HepG2 (cell line): ENCODE measurements at regions not wholly inside any gene's neighbourhood (a gene's known extent, or its start where the extent isn't known, plus 50 kb on each side); places are given as distances from the start of the nearest gene placed in this dataset.

Source experiments
- ATAC-seq: fragments of 200-7000 bp; cut with Tn5 transposase; 3 replicates; pipeline ENCODE4 v1.9.1; 2020; ENCODE audit warnings: mild to moderate bottlenecking, moderate library complexity
- BruUV-seq: library from RNA; stranded (reverse); fragments of 400-500 nt; replicated peaks from 2 replicates; lab custom pipeline; 2021; lab: Mats Ljungman, UMichigan
- CTCF ChIA-PET: fragments of 300-600 bp; formaldehyde crosslinking; extraction: SDS; loops from one replicate; lab custom pipeline; 2021; ENCODE audit warnings: low total read pairs, inconsistent platforms, low intra/inter-chr PET ratio; lab: Yijun Ruan, JAX
- POLR2A ChIA-PET: fragments of 350-600 bp; sonication (Branson Sonifier 250); formaldehyde crosslinking; loops from one replicate; lab custom pipeline; 2020; ENCODE audit warnings: antibody characterized with exemption, inconsistent platforms; lab: Yijun Ruan, JAX
- DNase-seq: peaks from one replicate; pipeline ENCODE4 v3.0.0-alpha.2; 2015; ENCODE audit warnings: low spot score
- FAIRE-seq: peaks from 3 replicates; lab custom pipeline; 2011; peaks lifted over from hg19 to GRCh38; lab: Jason Lieb, UNC
- H2AFZ ChIP-seq: one replicate; pipeline ENCODE4 v1.6.1; 2011; ENCODE audit warnings: low read length, inconsistent platforms
- H3K27ac ChIP-seq: fragments of 300-600 bp; 3 replicates; pipeline ENCODE4 v1.8.0; 2011; ENCODE audit warnings: mixed run types, mild to moderate bottlenecking, mixed read lengths, low read length, inconsistent platforms; ENCODE audit not compliant: insufficient read depth; ENCODE audit errors: extremely low read length
- H3K27me3 ChIP-seq, 2 experiments: fragments of 200-600 bp in 1 of 2; 2 replicates in 1 of 2; 3 replicates in 1 of 2; pipeline versions ENCODE4 v1.6.0 to v1.8.0; 2011; ENCODE audit warnings: low read length in 2 of 2, mild to moderate bottlenecking in 2 of 2, moderate library complexity in 2 of 2, inconsistent platforms in 1 of 2; ENCODE audit not compliant: insufficient read depth in 2 of 2, control insufficient read depth in 1 of 2
- H3K36me3 ChIP-seq, 2 experiments: fragments of 200-600 bp in 1 of 2; replicated peaks in 1 of 2; 2 replicates in 1 of 2; 3 replicates in 1 of 2; pipeline versions ENCODE4 v1.5.1 to v1.8.0; 2011; ENCODE audit warnings: low read length in 2 of 2, inconsistent platforms in 1 of 2; ENCODE audit not compliant: insufficient read depth in 2 of 2, control insufficient read depth in 1 of 2
- H3K4me1 ChIP-seq: 2 replicates; pipeline ENCODE4 v1.5.1; 2012; ENCODE audit warnings: low read length, inconsistent platforms; ENCODE audit not compliant: insufficient read depth
- H3K4me2 ChIP-seq: 2 replicates; pipeline ENCODE4 v1.6.0; 2011; ENCODE audit warnings: low read depth, low read length, inconsistent platforms
- H3K4me3 ChIP-seq, 3 experiments: fragments of 200-600 bp in 1 of 3; sonication (generic), shearing (Covaris generic) in 1 of 3; replicated peaks in 1 of 3; 2 replicates each; pipeline ENCODE4 v1.5.1; 2011 to 2016; ENCODE audit warnings: low read length in 3 of 3, inconsistent platforms in 2 of 3, low read depth in 2 of 3, mild to moderate bottlenecking in 2 of 3, control low read depth in 1 of 3, mixed read lengths in 1 of 3; ENCODE audit not compliant: insufficient read depth in 1 of 3
- H3K79me2 ChIP-seq: one replicate; pipeline ENCODE4 v1.6.1; 2011; ENCODE audit warnings: low read length, inconsistent platforms; ENCODE audit not compliant: insufficient read depth
- H3K9ac ChIP-seq: 2 replicates; pipeline ENCODE4 v1.6.0; 2011; ENCODE audit warnings: mild to moderate bottlenecking, low read depth, low read length, inconsistent platforms; ENCODE audit not compliant: insufficient read depth
- H3K9me3 ChIP-seq: 2 replicates; pipeline ENCODE4 v1.5.1; 2012; ENCODE audit warnings: mild to moderate bottlenecking, low read length
- H4K20me1 ChIP-seq: 2 replicates; pipeline ENCODE4 v1.6.0; 2011; ENCODE audit warnings: inconsistent platforms, mild to moderate bottlenecking, low read length, moderate library complexity; ENCODE audit not compliant: insufficient read depth
- HNF4G ChIP-seq, 2 experiments: sonication (generic) in 1 of 2; formaldehyde crosslinking in 1 of 2; IDR thresholded peaks; 2 replicates each; pipeline versions ENCODE4 v1.4.0 to v1.6.1; 2011 to 2020; ENCODE audit warnings: borderline replicate concordance in 2 of 2, low read depth in 2 of 2, mild to moderate bottlenecking in 2 of 2, low read length in 1 of 2, missing genetic modification reagents in 1 of 2, moderate library complexity in 1 of 2
- NCOA5 ChIP-seq: sonication (generic); formaldehyde crosslinking; IDR thresholded peaks from 2 replicates; pipeline ENCODE4 v1.4.0; 2020; ENCODE audit warnings: missing genetic modification reagents
- NR2F2 ChIP-seq: IDR thresholded peaks from 2 replicates; pipeline ENCODE4 v1.6.1; 2012; ENCODE audit warnings: low read depth, inconsistent platforms, borderline replicate concordance
- POGZ ChIP-seq: sonication (generic); formaldehyde crosslinking; IDR thresholded peaks from 2 replicates; pipeline ENCODE4 v1.4.0; 2020; ENCODE audit warnings: mild to moderate bottlenecking, missing genetic modification reagents
- RARG ChIP-seq: sonication (generic); formaldehyde crosslinking; IDR thresholded peaks from 2 replicates; pipeline ENCODE4 v1.4.0; 2020; ENCODE audit warnings: low read depth, mild to moderate bottlenecking, missing genetic modification reagents
- SAP130 ChIP-seq: IDR thresholded peaks from 2 replicates; pipeline ENCODE4 v1.6.1; 2016; ENCODE audit warnings: low read depth
- SRF ChIP-seq: IDR thresholded peaks from 2 replicates; pipeline ENCODE4 v1.6.1; 2011; ENCODE audit warnings: mild to moderate bottlenecking, low read depth, low read length, moderate library complexity
- ZNF326 ChIP-seq: sonication (generic); formaldehyde crosslinking; IDR thresholded peaks from 2 replicates; pipeline ENCODE4 v1.4.0; 2020; ENCODE audit warnings: missing genetic modification reagents, borderline replicate concordance
- ZNF773 ChIP-seq: sonication (generic); formaldehyde crosslinking; IDR thresholded peaks from 2 replicates; pipeline ENCODE4 v1.4.0; 2020; ENCODE audit warnings: missing genetic modification reagents, borderline replicate concordance
- WGBS: methylation state at CpG from one replicate; pipeline ENCODE4 v1.1.6; 2017; ENCODE audit warnings: low lambda C conversion rate; 5-methylcytosine and 5-hydroxymethylcytosine counted together
- in situ Hi-C: cut with HindIII; loops from 2 replicates; pipeline ENCODE4 v1.10.0; 2017; ENCODE audit warnings: low pct_unique_long_range_greater_than_20kb; ENCODE audit not compliant: extremely low pct_ligation_motif_present
- intact Hi-C: fragments of 100-400 bp; cut with micrococcal nuclease; formaldehyde crosslinking; loops from one replicate; pipeline ENCODE4 v1.10.0; 2022; ENCODE audit not compliant: unreplicated experiment
- TF ChIP-seq, protein P1 (sequence below): sonication (generic); formaldehyde crosslinking; IDR thresholded peaks from 2 replicates; pipeline ENCODE4 v1.5.1; 2020; ENCODE audit warnings: missing genetic modification reagents, mild to moderate bottlenecking, borderline replicate concordance
- TF ChIP-seq, protein P2 (sequence below): sonication (generic); formaldehyde crosslinking; IDR thresholded peaks from 2 replicates; pipeline ENCODE4 v1.8.0; 2022; ENCODE audit warnings: mild to moderate bottlenecking, missing genetic modification reagents; ENCODE audit not compliant: insufficient replicate concordance
- TF ChIP-seq, protein P3 (sequence below): sonication (generic); formaldehyde crosslinking; IDR thresholded peaks from 2 replicates; pipeline ENCODE4 v1.8.0; 2022; ENCODE audit warnings: low read depth, missing genetic modification reagents

DNA sequence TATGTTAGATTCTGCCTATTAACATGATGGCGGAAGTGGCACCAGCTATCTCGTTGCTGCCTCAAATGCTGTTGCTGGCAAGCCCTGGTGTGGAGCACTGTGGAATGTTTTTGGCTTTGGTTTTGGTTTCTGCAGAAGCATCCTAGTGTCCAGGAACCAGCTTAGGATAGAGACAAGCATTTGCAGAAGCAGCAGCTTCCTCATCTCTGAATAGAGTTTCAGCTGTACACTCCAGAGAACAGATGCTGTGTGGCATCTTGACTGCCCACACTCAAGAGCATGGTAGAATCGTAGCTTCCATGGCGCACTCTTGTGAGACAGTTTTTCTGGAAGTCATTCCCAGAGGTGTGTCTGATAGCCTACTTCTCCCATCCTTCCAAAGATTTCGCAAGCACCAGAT is 145.3 kb upstream of the RXFP2 start:
- Histone ChIP-seq H3K27me3 (no peaks in the 10 kb centered on the region), H3K9me3 (no peaks in the 10 kb centered on the region), H3K36me3 (no peaks in the 10 kb centered on the region), H2AFZ (no peak overlapping the region), H3K4me3 (no peak overlapping the region), H3K79me2 (no peaks in the 10 kb centered on the region), H3K4me1 (no peaks in the 10 kb centered on the region), H3K27ac (no peak overlapping the region), H3K9ac (no peak overlapping the region), H4K20me1 (no peaks in the 10 kb centered on the region), H3K4me2 (no peak overlapping the region)
- in situ Hi-C loops (no loop called here), intact Hi-C loops (no loop called here)
- TF ChIP-seq, protein P1, sequence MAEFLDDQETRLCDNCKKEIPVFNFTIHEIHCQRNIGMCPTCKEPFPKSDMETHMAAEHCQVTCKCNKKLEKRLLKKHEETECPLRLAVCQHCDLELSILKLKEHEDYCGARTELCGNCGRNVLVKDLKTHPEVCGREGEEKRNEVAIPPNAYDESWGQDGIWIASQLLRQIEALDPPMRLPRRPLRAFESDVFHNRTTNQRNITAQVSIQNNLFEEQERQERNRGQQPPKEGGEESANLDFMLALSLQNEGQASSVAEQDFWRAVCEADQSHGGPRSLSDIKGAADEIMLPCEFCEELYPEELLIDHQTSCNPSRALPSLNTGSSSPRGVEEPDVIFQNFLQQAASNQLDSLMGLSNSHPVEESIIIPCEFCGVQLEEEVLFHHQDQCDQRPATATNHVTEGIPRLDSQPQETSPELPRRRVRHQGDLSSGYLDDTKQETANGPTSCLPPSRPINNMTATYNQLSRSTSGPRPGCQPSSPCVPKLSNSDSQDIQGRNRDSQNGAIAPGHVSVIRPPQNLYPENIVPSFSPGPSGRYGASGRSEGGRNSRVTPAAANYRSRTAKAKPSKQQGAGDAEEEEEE = no peak
- TF ChIP-seq, protein P2, sequence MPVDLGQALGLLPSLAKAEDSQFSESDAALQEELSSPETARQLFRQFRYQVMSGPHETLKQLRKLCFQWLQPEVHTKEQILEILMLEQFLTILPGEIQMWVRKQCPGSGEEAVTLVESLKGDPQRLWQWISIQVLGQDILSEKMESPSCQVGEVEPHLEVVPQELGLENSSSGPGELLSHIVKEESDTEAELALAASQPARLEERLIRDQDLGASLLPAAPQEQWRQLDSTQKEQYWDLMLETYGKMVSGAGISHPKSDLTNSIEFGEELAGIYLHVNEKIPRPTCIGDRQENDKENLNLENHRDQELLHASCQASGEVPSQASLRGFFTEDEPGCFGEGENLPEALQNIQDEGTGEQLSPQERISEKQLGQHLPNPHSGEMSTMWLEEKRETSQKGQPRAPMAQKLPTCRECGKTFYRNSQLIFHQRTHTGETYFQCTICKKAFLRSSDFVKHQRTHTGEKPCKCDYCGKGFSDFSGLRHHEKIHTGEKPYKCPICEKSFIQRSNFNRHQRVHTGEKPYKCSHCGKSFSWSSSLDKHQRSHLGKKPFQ (CRISPR knock-in tag) = no peak
- no peak for TF ChIP-seq SAP130 (CRISPR knock-in tag)
- TF ChIP-seq POGZ = no peak
- TF ChIP-seq RARG = no peak
- TF ChIP-seq SRF = no peak
- TF ChIP-seq NR2F2 = no peak
- TF ChIP-seq ZNF773 = no peak
- TF ChIP-seq, protein P3, sequence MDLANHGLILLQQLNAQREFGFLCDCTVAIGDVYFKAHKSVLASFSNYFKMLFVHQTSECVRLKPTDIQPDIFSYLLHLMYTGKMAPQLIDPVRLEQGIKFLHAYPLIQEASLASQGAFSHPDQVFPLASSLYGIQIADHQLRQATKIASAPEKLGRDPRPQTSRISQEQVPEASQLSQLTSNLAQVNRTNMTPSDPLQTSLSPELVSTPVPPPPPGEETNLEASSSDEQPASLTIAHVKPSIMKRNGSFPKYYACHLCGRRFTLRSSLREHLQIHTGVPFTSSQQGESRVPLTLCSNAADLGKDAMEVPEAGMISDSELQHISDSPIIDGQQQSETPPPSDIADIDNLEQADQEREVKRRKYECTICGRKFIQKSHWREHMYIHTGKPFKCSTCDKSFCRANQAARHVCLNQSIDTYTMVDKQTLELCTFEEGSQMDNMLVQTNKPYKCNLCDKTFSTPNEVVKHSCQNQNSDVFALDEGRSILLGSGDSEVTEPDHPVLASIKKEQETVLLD (CRISPR knock-in tag) = no peak
- no peak for TF ChIP-seq HNF4G (IDR thresholded peaks at IDR 0.05; ENCODE audit: borderline replicate concordance, low read depth, low read length)
- TF ChIP-seq HNF4G (CRISPR knock-in tag; IDR thresholded peaks at IDR 0.05; ENCODE audit: borderline replicate concordance, low read depth) = no peak
- no peak for TF ChIP-seq ZNF326 (CRISPR knock-in tag)
- no peak for TF ChIP-seq NCOA5 (CRISPR knock-in tag)
- POLR2A ChIA-PET = no interaction called here
- BruUV-seq = no TSS peak
- FAIRE-seq (no peak), ATAC-seq (no peak), DNase-seq (no peak)
- WGBS = 20% methylated on average over 5 of the region's 5 CpGs
- CTCF ChIA-PET = no interaction called here
